ENCODE measurements at regions not wholly inside any gene's neighbourhood (a gene's known extent, or its start where the extent isn't known, plus 50 kb on each side); places are given as distances from the start of the nearest gene placed in this dataset.

GRCh38 chr14:101695659-101696058, 65.8 kb upstream of the PPP2R5C start:
- H3K27me3 ChIP-seq (replicated peaks; ENCODE audit: control insufficient read depth, insufficient read depth, low read length), result no peaks in the 10 kb centered on the region
- DNase-seq, result no peak
- no peaks in the 10 kb centered on the region for H3K36me3 ChIP-seq (ENCODE audit: control insufficient read depth, insufficient read depth, low read length)
- no peak overlapping the region for H3K4me3 ChIP-seq (ENCODE audit: low read depth, low read length)
- no peak overlapping the region for H3K27ac Mint-ChIP-seq (ENCODE audit: unreplicated experiment)
- peaks cover 13% of the 10 kb centered on the region for H3K27me3 Mint-ChIP-seq (ENCODE audit: insufficient read depth, unreplicated experiment)
- no peak overlapping the region for H3K4me3 Mint-ChIP-seq (ENCODE audit: unreplicated experiment)
- BruUV-seq (replicated peaks), result no TSS peak
- ChIA-PET POLR2A (interaction anchor here (0.6 kb wide), 1 partner anchor 59 kb away, joined by 6 read pairs; no protein-coding TSS in a partner anchor), CTCF (no interaction called here)
- no peaks in the 10 kb centered on the region for H3K4me1 ChIP-seq
- no peaks in the 10 kb centered on the region for H3K9me3 ChIP-seq
- TF ChIP-seq CTCF (IDR thresholded peaks at IDR 0.05; ENCODE audit: insufficient read depth in 1 of 2, low read depth in 1 of 2, low read length in 1 of 2, severe bottlenecking in 1 of 2, unreplicated experiment in 1 of 2), result no peak
- intact Hi-C loops (cut with micrococcal nuclease; ENCODE audit: unreplicated experiment), result no loop called here
- H3K36me3 Mint-ChIP-seq (ENCODE audit: insufficient read depth, unreplicated experiment), result no peaks in the 10 kb centered on the region
- no peaks in the 10 kb centered on the region for H3K9me3 Mint-ChIP-seq (ENCODE audit: unreplicated experiment)
- no peaks in the 10 kb centered on the region for H3K4me1 Mint-ChIP-seq (ENCODE audit: low read depth, unreplicated experiment)

GRCh38 chr14:101704140-101704539, 57.4 kb upstream of the PPP2R5C start:
- no peaks in the 10 kb centered on the region for H3K9me3 Mint-ChIP-seq (ENCODE audit: unreplicated experiment)
- intact Hi-C loops (cut with micrococcal nuclease; ENCODE audit: unreplicated experiment), result no loop called here
- H3K4me1 ChIP-seq, result 0 out of 2 replicates have a peak, but pooled peaks cover 4% of the 10 kb centered on the region
- H3K4me1 Mint-ChIP-seq (ENCODE audit: low read depth, unreplicated experiment), result no peaks in the 10 kb centered on the region
- no peaks in the 10 kb centered on the region for H3K36me3 ChIP-seq (ENCODE audit: control insufficient read depth, insufficient read depth, low read length)
- no peak overlapping the region for H3K4me3 ChIP-seq (ENCODE audit: low read depth, low read length)
- H3K36me3 Mint-ChIP-seq (ENCODE audit: insufficient read depth, unreplicated experiment), result peaks cover 6% of the 10 kb centered on the region
- H3K27me3 Mint-ChIP-seq (ENCODE audit: insufficient read depth, unreplicated experiment), result peaks cover 10% of the 10 kb centered on the region
- BruUV-seq (replicated peaks), result no TSS peak
- no peaks in the 10 kb centered on the region for H3K9me3 ChIP-seq
- no peak for DNase-seq
- no peak overlapping the region for H3K4me3 Mint-ChIP-seq (ENCODE audit: unreplicated experiment)
- ChIA-PET CTCF (no interaction called here), POLR2A (no interaction called here)
- TF ChIP-seq CTCF (IDR thresholded peaks at IDR 0.05; ENCODE audit: insufficient read depth in 1 of 2, low read depth in 1 of 2, low read length in 1 of 2, severe bottlenecking in 1 of 2, unreplicated experiment in 1 of 2), result no peak
- no peak overlapping the region for H3K27ac Mint-ChIP-seq (ENCODE audit: unreplicated experiment)
- H3K27me3 ChIP-seq (replicated peaks; ENCODE audit: control insufficient read depth, insufficient read depth, low read length), result no peaks in the 10 kb centered on the region

DNA sequence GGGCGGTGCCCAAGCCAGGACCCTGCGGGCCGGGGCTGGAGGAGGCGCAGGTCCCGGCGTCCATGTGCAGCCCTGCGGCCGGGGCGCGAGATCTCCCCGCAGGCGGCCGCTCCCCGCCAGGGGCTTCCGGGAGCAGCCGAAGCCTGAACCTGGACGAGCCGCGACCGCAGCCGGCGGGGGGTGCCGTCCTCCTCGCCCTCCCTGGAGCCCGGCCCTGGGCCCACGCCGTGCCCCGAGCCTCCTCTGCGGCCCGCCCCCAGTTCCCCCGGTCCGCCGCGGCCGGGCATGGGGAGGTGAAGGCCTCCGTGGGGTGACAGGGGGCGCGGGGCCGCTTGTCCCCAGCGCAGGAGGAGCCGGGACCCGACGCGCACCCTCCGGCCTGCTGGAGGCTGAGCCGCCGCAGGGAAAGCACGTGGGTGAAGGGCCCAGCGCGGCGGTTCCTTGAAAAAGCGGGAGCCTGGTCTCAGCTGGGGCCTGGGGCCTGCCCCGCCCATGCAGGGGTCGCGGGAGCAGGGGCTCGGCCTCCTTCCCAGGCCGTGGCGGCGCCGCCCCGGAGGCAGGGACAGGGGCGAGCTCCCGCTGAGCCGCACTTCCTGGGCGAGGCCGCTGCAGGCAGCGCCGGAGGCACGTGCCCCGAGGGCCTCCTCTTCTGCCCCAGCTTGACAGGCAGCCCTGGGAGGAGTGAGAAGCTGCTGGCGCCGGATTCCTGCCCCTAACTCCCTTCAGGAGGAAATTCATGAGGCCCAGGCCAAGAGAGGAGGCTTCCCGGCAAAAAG, 55.6 kb upstream of the PPP2R5C start:
- Mint-ChIP-seq H3K4me3 (ENCODE audit: unreplicated experiment) (peak overlapping the region; percentile 62), H3K9me3 (ENCODE audit: unreplicated experiment) (no peaks in the 10 kb centered on the region), H3K36me3 (ENCODE audit: insufficient read depth, unreplicated experiment) (peaks cover 6% of the 10 kb centered on the region), H3K4me1 (ENCODE audit: low read depth, unreplicated experiment) (no peaks in the 10 kb centered on the region), H3K27ac (ENCODE audit: unreplicated experiment) (no peak overlapping the region), H3K27me3 (ENCODE audit: insufficient read depth, unreplicated experiment) (peaks cover 6% of the 10 kb centered on the region)
- 0 out of 2 replicates have a peak, but pooled peaks cover 4% of the 10 kb centered on the region for H3K4me1 ChIP-seq
- no peaks in the 10 kb centered on the region for H3K36me3 ChIP-seq (ENCODE audit: control insufficient read depth, insufficient read depth, low read length)
- peak overlapping the region; percentile 36 for H3K4me3 ChIP-seq (ENCODE audit: low read depth, low read length)
- no peaks in the 10 kb centered on the region for H3K27me3 ChIP-seq (replicated peaks; ENCODE audit: control insufficient read depth, insufficient read depth, low read length)
- BruUV-seq (replicated peaks), result no TSS peak
- DNase-seq, result peak; percentile 60 to 61
- POLR2A ChIA-PET, result interaction anchor here (0.7 kb wide), 1 partner anchor 1415 kb away, joined by 3 read pairs; no protein-coding TSS in a partner anchor
- intact Hi-C loops (cut with micrococcal nuclease; ENCODE audit: unreplicated experiment), result loop anchor here (2.0 to 5.0 kb wide), 3 partner anchors 55 to 256 kb away; partner anchors contain the start of genes DYNC1H1 and PPP2R5C
- CTCF ChIA-PET, result interaction anchor here (0.6 to 0.7 kb wide), 2 partner anchors 63 to 221 kb away, joined by 3 to 4 read pairs; no protein-coding TSS in a partner anchor
- TF ChIP-seq CTCF (IDR thresholded peaks at IDR 0.05; ENCODE audit: insufficient read depth in 1 of 2, low read depth in 1 of 2, low read length in 1 of 2, severe bottlenecking in 1 of 2, unreplicated experiment in 1 of 2), result no peak
- no peaks in the 10 kb centered on the region for H3K9me3 ChIP-seq

All from Caco-2 (cell line).